GM19240 (cell line): ENCODE measurements at regions not wholly inside any gene's neighbourhood (a gene's known extent, or its start where the extent isn't known, plus 50 kb on each side); places are given as distances from the start of the nearest gene placed in this dataset.
"Not testable (repeated sequence)": the region's sequence is repeated elsewhere in the genome, so short reads cannot be mapped to it uniquely, and the experiment has no call there.

Source experiments
- DNase-seq: peaks from one replicate; pipeline ENCODE4 v3.0.0; 2011; ENCODE audit warnings: low spot score; ENCODE audit not compliant: insufficient read length

GRCh38 chr17:64785011-64785421 lies 122.9 kb upstream of the SMURF2 start:
- DNase-seq, result no peak

GRCh38 chr17:64784353-64785010 lies 122.4 kb upstream of the SMURF2 start:
- DNase-seq, result no peak

- DNase-seq, result no peak
Measured at GRCh38 chr17:64783556-64784352, 121.6 kb upstream of the SMURF2 start.

GRCh38 chr17:64783031-64783461 lies 120.9 kb upstream of the SMURF2 start:
- DNase-seq, result no peak

- no peak for DNase-seq
Measured at GRCh38 chr17:64781810-64782555, 119.9 kb upstream of the SMURF2 start.

- no peak for DNase-seq
Measured at GRCh38 chr17:64781014-64781756, 119.1 kb upstream of the SMURF2 start.

GRCh38 chr17:64780096-64781013 lies 118.2 kb upstream of the SMURF2 start:
- peak; percentile 29 for DNase-seq

- DNase-seq, result no peak
Measured at GRCh38 chr17:64779376-64780095, 117.4 kb upstream of the SMURF2 start.

GRCh38 chr17:64779098-64779375 lies 116.9 kb upstream of the SMURF2 start:
- DNase-seq, result not testable (repeated sequence)

- DNase-seq, result no peak
Measured at GRCh38 chr17:64778240-64779097, 116.4 kb upstream of the SMURF2 start.

GRCh38 chr17:64777415-64778239 lies 115.5 kb upstream of the SMURF2 start:
- no peak for DNase-seq

- DNase-seq, result peak; percentile 80
Measured at GRCh38 chr17:64776720-64777414, 114.8 kb upstream of the SMURF2 start.

- DNase-seq, result no peak
Measured at GRCh38 chr17:64775701-64776570, 113.8 kb upstream of the SMURF2 start.

GRCh38 chr17:64774888-64775540 lies 112.9 kb upstream of the SMURF2 start:
- DNase-seq, result no peak

- no peak for DNase-seq
Measured at GRCh38 chr17:64773836-64774761, 112.0 kb upstream of the SMURF2 start.
